Left colon (tissue), 2 donors: ENCODE measurements at regions not wholly inside any gene's neighbourhood (a gene's known extent, or its start where the extent isn't known, plus 50 kb on each side); places are given as distances from the start of the nearest gene placed in this dataset.

ENCODE experiments used
- ATAC-seq: fragments of 200-7000 bp; cut with Tn5 transposase; one replicate; pipeline ENCODE4 v1.9.1; 2020; ENCODE audit warnings: mild to moderate bottlenecking, moderate library complexity
- DNase-seq, 2 donors: peaks; one replicate each; pipeline ENCODE4 v3.0.0-alpha.2; 2020
- intact Hi-C, 2 donors: fragments of 100-400 bp; cut with DNase I in 1 of 2; cut with micrococcal nuclease in 1 of 2; formaldehyde crosslinking; loops; one replicate each; pipeline versions ENCODE4 v1.11.2 to v1.14.0; 2022; cut with DNase I, micrococcal nuclease
- donor health status: DM: no; HTN: no; CAD: no.
- donor health status: DM: yes; HTN: yes; CAD: no.

- peak; percentile 80 for ATAC-seq
- DNase-seq, result peak in 1 of 2 donors; percentile 82
- intact Hi-C loops, result loop anchor here (5.0 to 10.0 kb wide), 2 partner anchors 380 to 742 kb away; no protein-coding TSS in a partner anchor
Observed at GRCh38 chr2:121076885-121077549, 208.0 kb downstream of the TFCP2L1 start.

GRCh38 chr2:121078899-121079298, 206.1 kb downstream of the TFCP2L1 start:
- ATAC-seq, result no peak
- DNase-seq, result peak in 1 of 2 donors; percentile 30
- intact Hi-C loops, result loop anchor here (5.0 to 10.0 kb wide), 2 partner anchors 382 to 744 kb away; no protein-coding TSS in a partner anchor

GRCh38 chr2:121080013-121080772, 204.8 kb downstream of the TFCP2L1 start:
- intact Hi-C loops, result no loop called here
- DNase-seq (peak in 1 of 2 donors; percentile 64), ATAC-seq (peak; percentile 45)

GRCh38 chr2:121081701-121082100, 203.3 kb downstream of the TFCP2L1 start:
- ATAC-seq (no peak), DNase-seq (no peak)
- intact Hi-C loops, result no loop called here

- no peak for ATAC-seq
- DNase-seq, result no peak
- intact Hi-C loops, result no loop called here
Observed at GRCh38 chr2:121082191-121082590, 202.8 kb downstream of the TFCP2L1 start.

- ATAC-seq (no peak), DNase-seq (no peak)
- intact Hi-C loops, result no loop called here
Observed at GRCh38 chr2:121084130-121084680, 200.8 kb downstream of the TFCP2L1 start.

- intact Hi-C loops, result no loop called here
- no peak for ATAC-seq
- no peak for DNase-seq
Observed at GRCh38 chr2:121085801-121086200, 199.2 kb downstream of the TFCP2L1 start.

- no peak for ATAC-seq
- intact Hi-C loops, result no loop called here
- no peak for DNase-seq
Observed at GRCh38 chr2:121086450-121086849, 198.6 kb downstream of the TFCP2L1 start.

- ATAC-seq (no peak), DNase-seq (no peak)
- intact Hi-C loops, result no loop called here
Observed at GRCh38 chr2:121087117-121087516, 197.9 kb downstream of the TFCP2L1 start.

- DNase-seq (no peak), ATAC-seq (no peak)
- intact Hi-C loops, result no loop called here
Observed at GRCh38 chr2:121088251-121089165, 196.5 kb downstream of the TFCP2L1 start.

- intact Hi-C loops, result no loop called here
- ATAC-seq, result no peak
- DNase-seq, result no peak
Observed at GRCh38 chr2:121089166-121089510, 195.9 kb downstream of the TFCP2L1 start.

- no peak for DNase-seq
- no peak for ATAC-seq
- intact Hi-C loops, result loop anchor here in 1 of 2 donors (10.0 kb wide), 1 partner anchor 265 kb away; no protein-coding TSS in a partner anchor
Observed at GRCh38 chr2:121090088-121090715, 194.8 kb downstream of the TFCP2L1 start.

- ATAC-seq (peak; percentile 85), DNase-seq (peak in 1 of 2 donors; percentile 38)
- intact Hi-C loops, result loop anchor here in 1 of 2 donors (10.0 kb wide), 1 partner anchor 263 kb away; no protein-coding TSS in a partner anchor
Observed at GRCh38 chr2:121092095-121092494, 192.9 kb downstream of the TFCP2L1 start.

- intact Hi-C loops, result loop anchor here in 1 of 2 donors (10.0 kb wide), 1 partner anchor 261 kb away; no protein-coding TSS in a partner anchor
- DNase-seq (no peak), ATAC-seq (no peak)
Observed at GRCh38 chr2:121093692-121094091, 191.3 kb downstream of the TFCP2L1 start.

GRCh38 chr2:121094101-121094500, 190.9 kb downstream of the TFCP2L1 start:
- intact Hi-C loops, result loop anchor here in 1 of 2 donors (10.0 kb wide), 1 partner anchor 261 kb away; no protein-coding TSS in a partner anchor
- DNase-seq (no peak), ATAC-seq (no peak)

GRCh38 chr2:121094845-121095244, 190.2 kb downstream of the TFCP2L1 start:
- intact Hi-C loops, result loop anchor here in 1 of 2 donors (10.0 kb wide), 1 partner anchor 260 kb away; no protein-coding TSS in a partner anchor
- DNase-seq (no peak), ATAC-seq (no peak)

- intact Hi-C loops, result loop anchor here in 1 of 2 donors (10.0 kb wide), 1 partner anchor 259 kb away; no protein-coding TSS in a partner anchor
- peak; percentile 78 for ATAC-seq
- DNase-seq, result peak; percentile 74 to 83
Observed at GRCh38 chr2:121095257-121096080, 189.5 kb downstream of the TFCP2L1 start.
